Neural progenitor cell (in vitro differentiated cells): ENCODE measurements at regions not wholly inside any gene's neighbourhood (a gene's known extent, or its start where the extent isn't known, plus 50 kb on each side); places are given as distances from the start of the nearest gene placed in this dataset.

Experiments
- DNase-seq: peaks from one replicate; pipeline ENCODE4 v3.0.0-alpha.2; 2016; ENCODE audit warnings: low spot score
- H2AFZ ChIP-seq: fragments of 200-600 bp; sonication (generic); replicated peaks from 2 replicates; pipeline ENCODE4 v1.6.1; 2016; ENCODE audit warnings: antibody characterized with exemption
- H3F3A ChIP-seq: fragments of 200-600 bp; sonication (generic); 2 replicates; pipeline ENCODE4 v1.6.1; 2016; ENCODE audit warnings: antibody characterized with exemption, low read depth
- H3K27ac ChIP-seq: fragments of 200-600 bp; sonication (generic); 2 replicates; pipeline ENCODE4 v1.5.1; 2016; ENCODE audit warnings: mild to moderate bottlenecking
- H3K27me3 ChIP-seq: fragments of 200-600 bp; sonication (generic); 2 replicates; pipeline ENCODE4 v1.6.1; 2016; ENCODE audit warnings: mild to moderate bottlenecking, moderate library complexity
- H3K36me3 ChIP-seq: fragments of 200-600 bp; sonication (generic); 2 replicates; pipeline ENCODE4 v1.5.1; 2016
- H3K4me1 ChIP-seq: fragments of 200-600 bp; sonication (generic); 2 replicates; pipeline ENCODE4 v1.6.1; 2016; ENCODE audit warnings: mixed run types
- H3K4me2 ChIP-seq: fragments of 200-600 bp; sonication (generic); 2 replicates; pipeline ENCODE4 v1.6.1; 2016
- H3K4me3 ChIP-seq: fragments of 200-600 bp; sonication (generic); 2 replicates; pipeline ENCODE4 v1.5.1; 2016
- H3K79me2 ChIP-seq: fragments of 200-600 bp; sonication (generic); 2 replicates; pipeline ENCODE4 v1.6.1; 2016; ENCODE audit warnings: low read depth
- H3K9ac ChIP-seq: fragments of 200-600 bp; sonication (generic); 2 replicates; pipeline ENCODE4 v1.6.1; 2016
- H3K9me3 ChIP-seq: fragments of 200-600 bp; sonication (generic); 2 replicates; pipeline ENCODE4 v1.5.1; 2016; ENCODE audit warnings: low read depth
- H4K20me1 ChIP-seq: fragments of 200-600 bp; sonication (generic); 2 replicates; pipeline ENCODE4 v1.6.1; 2016; ENCODE audit warnings: low read depth
- H3K27ac Mint-ChIP-seq: 3 replicates; pipeline ENCODE4 v1.8.0; 2021; ENCODE audit warnings: mixed read lengths
- H3K27me3 Mint-ChIP-seq: 2 replicates; pipeline ENCODE4 v1.8.0; 2022; ENCODE audit warnings: low read depth, mild to moderate bottlenecking, inconsistent platforms, moderate library complexity, mixed read lengths; ENCODE audit not compliant: insufficient read depth
- H3K36me3 Mint-ChIP-seq: 3 replicates; pipeline ENCODE4 v1.8.0; 2021; ENCODE audit warnings: mixed read lengths
- H3K4me1 Mint-ChIP-seq: 3 replicates; pipeline ENCODE4 v1.8.0; 2021; ENCODE audit warnings: mixed read lengths
- H3K4me3 Mint-ChIP-seq: 3 replicates; pipeline ENCODE4 v1.8.0; 2021; ENCODE audit warnings: mild to moderate bottlenecking, moderate library complexity, mixed read lengths
- H3K9me3 Mint-ChIP-seq: 3 replicates; pipeline ENCODE4 v1.8.0; 2020; ENCODE audit warnings: mixed read lengths
- CTCF ChIP-seq: fragments of 200-600 bp; sonication (generic); IDR thresholded peaks from 2 replicates; pipeline ENCODE4 v1.5.1; 2017; ENCODE audit warnings: antibody characterized with exemption, mild to moderate bottlenecking
- EZH2 ChIP-seq: fragments of 200-600 bp; sonication (generic); IDR thresholded peaks from 2 replicates; pipeline ENCODE4 v1.6.1; 2017; ENCODE audit warnings: antibody characterized with exemption, mild to moderate bottlenecking, moderate library complexity
- EZH2phosphoT487 ChIP-seq: fragments of 200-600 bp; sonication (generic); IDR thresholded peaks from 2 replicates; pipeline ENCODE4 v1.6.1; 2017; ENCODE audit warnings: antibody characterized with exemption

GRCh38 chr5:124065508-124065907, 553.5 kb downstream of the CSNK1G3 start:
- no peak overlapping the region for H3K4me3 Mint-ChIP-seq
- no peaks in the 10 kb centered on the region for H3K4me1 Mint-ChIP-seq
- TF ChIP-seq EZH2: no peak
- no peak for TF ChIP-seq CTCF
- no peak for TF ChIP-seq EZH2phosphoT487
- H3K4me3 ChIP-seq: no peak overlapping the region
- peaks cover 2% of the 10 kb centered on the region for H3K36me3 Mint-ChIP-seq
- no peaks in the 10 kb centered on the region for H3K36me3 ChIP-seq
- H3K27ac Mint-ChIP-seq: no peak overlapping the region
- H3K9me3 ChIP-seq: no peaks in the 10 kb centered on the region
- no peaks in the 10 kb centered on the region for H3F3A ChIP-seq
- H3K4me1 ChIP-seq: no peaks in the 10 kb centered on the region
- H3K9me3 Mint-ChIP-seq: peaks cover 7% of the 10 kb centered on the region
- no peak overlapping the region for H2AFZ ChIP-seq
- H4K20me1 ChIP-seq: no peaks in the 10 kb centered on the region
- H3K9ac ChIP-seq: no peak overlapping the region
- no peak overlapping the region for H3K4me2 ChIP-seq
- DNase-seq: no peak
- no peak overlapping the region for H3K27ac ChIP-seq
- peaks cover 2% of the 10 kb centered on the region for H3K27me3 Mint-ChIP-seq
- H3K79me2 ChIP-seq: no peaks in the 10 kb centered on the region
- H3K27me3 ChIP-seq: no peaks in the 10 kb centered on the region

GRCh38 chr5:124064956-124065355, 553.0 kb downstream of the CSNK1G3 start:
- Histone ChIP-seq H3K4me1 (no peaks in the 10 kb centered on the region), H3K27me3 (no peaks in the 10 kb centered on the region), H3K9me3 (no peaks in the 10 kb centered on the region), H3K27ac (no peak overlapping the region), H3K4me3 (no peak overlapping the region), H3K36me3 (no peaks in the 10 kb centered on the region), H2AFZ (no peak overlapping the region), H3F3A (no peaks in the 10 kb centered on the region), H3K79me2 (no peaks in the 10 kb centered on the region), H3K4me2 (no peak overlapping the region), H3K9ac (no peak overlapping the region), H4K20me1 (no peaks in the 10 kb centered on the region)
- Mint-ChIP-seq H3K27me3 (peaks cover 2% of the 10 kb centered on the region), H3K4me3 (no peak overlapping the region), H3K27ac (no peak overlapping the region), H3K36me3 (peaks cover 2% of the 10 kb centered on the region), H3K4me1 (peaks cover 2% of the 10 kb centered on the region), H3K9me3 (peaks cover 7% of the 10 kb centered on the region)
- DNase-seq: no peak
- TF ChIP-seq EZH2 (no peak), EZH2phosphoT487 (no peak), CTCF (no peak)

GRCh38 chr5:124061663-124062062, 549.7 kb downstream of the CSNK1G3 start:
- Mint-ChIP-seq H3K4me3 (no peak overlapping the region), H3K36me3 (no peaks in the 10 kb centered on the region), H3K9me3 (peaks cover 5% of the 10 kb centered on the region), H3K4me1 (peaks cover 5% of the 10 kb centered on the region), H3K27me3 (peaks cover 2% of the 10 kb centered on the region), H3K27ac (no peak overlapping the region)
- TF ChIP-seq EZH2: no peak
- no peak for TF ChIP-seq CTCF
- no peak for TF ChIP-seq EZH2phosphoT487
- H4K20me1 ChIP-seq: no peaks in the 10 kb centered on the region
- H2AFZ ChIP-seq: no peak overlapping the region
- H3K4me3 ChIP-seq: no peak overlapping the region
- no peak overlapping the region for H3K9ac ChIP-seq
- no peaks in the 10 kb centered on the region for H3K9me3 ChIP-seq
- H3K36me3 ChIP-seq: no peaks in the 10 kb centered on the region
- no peak overlapping the region for H3K27ac ChIP-seq
- H3K79me2 ChIP-seq: no peaks in the 10 kb centered on the region
- no peak for DNase-seq
- H3F3A ChIP-seq: no peaks in the 10 kb centered on the region
- H3K27me3 ChIP-seq: no peaks in the 10 kb centered on the region
- no peaks in the 10 kb centered on the region for H3K4me1 ChIP-seq
- H3K4me2 ChIP-seq: no peak overlapping the region

- H3K9me3 Mint-ChIP-seq: peaks cover 5% of the 10 kb centered on the region
- no peaks in the 10 kb centered on the region for H3K36me3 Mint-ChIP-seq
- peaks cover 2% of the 10 kb centered on the region for H3K27me3 Mint-ChIP-seq
- Histone ChIP-seq H3K79me2 (no peaks in the 10 kb centered on the region), H3K27me3 (no peaks in the 10 kb centered on the region), H3K4me1 (no peaks in the 10 kb centered on the region), H3K27ac (no peak overlapping the region), H3K36me3 (no peaks in the 10 kb centered on the region), H2AFZ (no peak overlapping the region), H3K9me3 (no peaks in the 10 kb centered on the region), H3K4me2 (no peak overlapping the region), H3K4me3 (no peak overlapping the region), H3F3A (no peaks in the 10 kb centered on the region), H3K9ac (no peak overlapping the region), H4K20me1 (no peaks in the 10 kb centered on the region)
- peaks cover 5% of the 10 kb centered on the region for H3K4me1 Mint-ChIP-seq
- no peak for DNase-seq
- TF ChIP-seq EZH2: no peak
- no peak for TF ChIP-seq CTCF
- no peak for TF ChIP-seq EZH2phosphoT487
- H3K27ac Mint-ChIP-seq: no peak overlapping the region
- H3K4me3 Mint-ChIP-seq: no peak overlapping the region
These were observed 549.1 kb downstream of the CSNK1G3 start for GRCh38 chr5:124061068-124061430.
